Lung (tissue), 11 donors: ENCODE measurements at regions not wholly inside any gene's neighbourhood (a gene's known extent, or its start where the extent isn't known, plus 50 kb on each side); places are given as distances from the start of the nearest gene placed in this dataset.

Experiments
- ATAC-seq: fragments of 200-7000 bp; cut with Tn5 transposase; one replicate; pipeline ENCODE4 v1.9.1; 2020; ENCODE audit warnings: moderate number of reproducible peaks; ENCODE audit not compliant: insufficient read depth, low FRiP score
- DNase-seq, 3 donors: peaks; one replicate each; pipeline ENCODE4 v3.0.0-alpha.2; 2013 to 2017
- H3K27ac ChIP-seq, 2 donors: one replicate each; pipeline ENCODE4 v1.5.1; 2013; ENCODE audit warnings: mild to moderate bottlenecking in 2 of 2, moderate library complexity in 2 of 2, control low read depth in 1 of 2, inconsistent platforms in 1 of 2, low read depth in 1 of 2, low read length in 1 of 2
- H3K27me3 ChIP-seq, 3 donors: one replicate each; pipeline ENCODE4 v1.5.1; 2013; ENCODE audit warnings: low read length in 2 of 3; ENCODE audit not compliant: control insufficient read depth in 3 of 3, insufficient read depth in 3 of 3
- H3K36me3 ChIP-seq, 4 donors: one replicate each; pipeline ENCODE4 v1.5.1; 2013; ENCODE audit warnings: low read length in 4 of 4, mild to moderate bottlenecking in 1 of 4, moderate library complexity in 1 of 4; ENCODE audit not compliant: control insufficient read depth in 4 of 4, insufficient read depth in 4 of 4
- H3K4me1 ChIP-seq, 5 donors: one replicate each; pipeline ENCODE4 v1.5.1; 2013; ENCODE audit warnings: low read length in 5 of 5, mild to moderate bottlenecking in 2 of 5, moderate library complexity in 1 of 5; ENCODE audit not compliant: control insufficient read depth in 5 of 5, insufficient read depth in 5 of 5
- H3K4me3 ChIP-seq: one replicate; pipeline ENCODE4 v1.5.1; 2013; ENCODE audit warnings: mild to moderate bottlenecking, control low read depth, moderate library complexity
- H3K9ac ChIP-seq, 2 donors: one replicate each; pipeline ENCODE4 v1.5.1; 2013; ENCODE audit warnings: low read length in 2 of 2, control low read depth in 1 of 2; ENCODE audit not compliant: insufficient read depth in 1 of 2
- H3K9me3 ChIP-seq, 4 donors: one replicate each; pipeline ENCODE4 v1.5.1; 2013; ENCODE audit warnings: low read length in 3 of 4, mild to moderate bottlenecking in 1 of 4, moderate library complexity in 1 of 4; ENCODE audit not compliant: control insufficient read depth in 4 of 4, insufficient read depth in 3 of 4
- WGBS, 2 donors: extraction: QIAGEN DNeasy Blood & Tissue Kit; methylation state at CpG; one replicate each; pipeline ENCODE4 v1.1.7; 2013; 5-methylcytosine and 5-hydroxymethylcytosine counted together
- TF ChIP-seq, protein P1 (sequence below): IDR thresholded peaks from 2 replicates; pipeline ENCODE4 v1.5.1; 2012; ENCODE audit warnings: mild to moderate bottlenecking; ENCODE audit errors: control extremely low read depth, extremely low read depth
- donor health status: control.
- donor health status: control.
- donor health status: Bipolar disorder and iron deficiency.
- donor health status: healthy.
- donor health status: DM: yes; HTN: yes; CAD: no.

DNA sequence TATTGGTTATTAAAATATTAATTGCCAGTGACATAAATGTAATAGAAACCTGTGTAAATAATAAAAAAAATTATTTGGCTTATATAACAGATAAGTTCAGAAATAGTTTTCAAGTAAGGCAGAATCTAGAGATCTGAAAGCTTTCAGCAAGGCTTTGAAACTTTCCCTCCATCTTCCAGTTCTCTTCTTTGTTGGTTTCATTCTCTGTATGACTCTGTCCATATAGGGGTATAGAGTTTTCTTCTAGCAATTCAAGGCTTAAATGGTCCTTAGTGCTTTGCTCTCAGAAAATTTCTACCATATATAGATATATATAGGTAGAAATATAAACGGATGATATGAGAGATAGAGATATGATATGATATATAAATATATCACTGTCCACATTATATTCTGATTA is 160.5 kb upstream of the GABRA2 start:
- no peak overlapping the region for H3K4me3 ChIP-seq
- WGBS, 2 donors: 61 to 74% methylated on average over 1 of the region's 1 CpG
- no peaks in the 10 kb centered on the region for H3K27me3 ChIP-seq
- DNase-seq (no peak), ATAC-seq (no peak)
- no peaks in the 10 kb centered on the region for H3K9me3 ChIP-seq
- no peak overlapping the region for H3K9ac ChIP-seq
- no peaks in the 10 kb centered on the region for H3K4me1 ChIP-seq
- H3K36me3 ChIP-seq: no peaks in the 10 kb centered on the region
- H3K27ac ChIP-seq: no peak overlapping the region
- TF ChIP-seq, protein P1, sequence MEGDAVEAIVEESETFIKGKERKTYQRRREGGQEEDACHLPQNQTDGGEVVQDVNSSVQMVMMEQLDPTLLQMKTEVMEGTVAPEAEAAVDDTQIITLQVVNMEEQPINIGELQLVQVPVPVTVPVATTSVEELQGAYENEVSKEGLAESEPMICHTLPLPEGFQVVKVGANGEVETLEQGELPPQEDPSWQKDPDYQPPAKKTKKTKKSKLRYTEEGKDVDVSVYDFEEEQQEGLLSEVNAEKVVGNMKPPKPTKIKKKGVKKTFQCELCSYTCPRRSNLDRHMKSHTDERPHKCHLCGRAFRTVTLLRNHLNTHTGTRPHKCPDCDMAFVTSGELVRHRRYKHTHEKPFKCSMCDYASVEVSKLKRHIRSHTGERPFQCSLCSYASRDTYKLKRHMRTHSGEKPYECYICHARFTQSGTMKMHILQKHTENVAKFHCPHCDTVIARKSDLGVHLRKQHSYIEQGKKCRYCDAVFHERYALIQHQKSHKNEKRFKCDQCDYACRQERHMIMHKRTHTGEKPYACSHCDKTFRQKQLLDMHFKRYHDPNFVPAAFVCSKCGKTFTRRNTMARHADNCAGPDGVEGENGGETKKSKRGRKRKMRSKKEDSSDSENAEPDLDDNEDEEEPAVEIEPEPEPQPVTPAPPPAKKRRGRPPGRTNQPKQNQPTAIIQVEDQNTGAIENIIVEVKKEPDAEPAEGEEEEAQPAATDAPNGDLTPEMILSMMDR: no peak

DNA sequence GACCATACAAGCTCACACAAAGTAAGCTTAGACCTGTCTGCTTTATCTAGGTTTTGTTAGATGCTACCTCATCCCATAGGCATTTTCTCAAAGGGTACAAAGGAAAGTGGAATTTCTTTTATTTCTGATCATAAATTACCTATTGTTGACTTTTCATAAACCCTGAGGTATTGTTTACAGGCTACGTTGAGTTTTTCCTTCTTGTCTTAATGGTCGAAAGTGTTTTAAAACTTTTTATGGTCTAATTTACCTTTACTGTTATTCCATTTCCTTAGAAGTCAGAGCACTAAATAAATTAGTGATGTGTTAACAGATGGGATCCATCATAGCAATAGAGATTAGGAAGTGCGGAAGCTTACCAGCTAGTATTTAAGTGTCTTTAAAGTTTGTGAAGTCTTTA is 159.2 kb upstream of the GABRA2 start:
- ATAC-seq (no peak), DNase-seq (no peak)
- Histone ChIP-seq H3K4me3 (no peak overlapping the region), H3K9me3 (no peaks in the 10 kb centered on the region), H3K4me1 (no peaks in the 10 kb centered on the region), H3K27ac (no peak overlapping the region), H3K36me3 (no peaks in the 10 kb centered on the region), H3K27me3 (no peaks in the 10 kb centered on the region), H3K9ac (no peak overlapping the region)
- TF ChIP-seq, protein P1: no peak
- WGBS, 2 donors: 37 to 44% methylated on average over 3 of the region's 3 CpGs

DNA sequence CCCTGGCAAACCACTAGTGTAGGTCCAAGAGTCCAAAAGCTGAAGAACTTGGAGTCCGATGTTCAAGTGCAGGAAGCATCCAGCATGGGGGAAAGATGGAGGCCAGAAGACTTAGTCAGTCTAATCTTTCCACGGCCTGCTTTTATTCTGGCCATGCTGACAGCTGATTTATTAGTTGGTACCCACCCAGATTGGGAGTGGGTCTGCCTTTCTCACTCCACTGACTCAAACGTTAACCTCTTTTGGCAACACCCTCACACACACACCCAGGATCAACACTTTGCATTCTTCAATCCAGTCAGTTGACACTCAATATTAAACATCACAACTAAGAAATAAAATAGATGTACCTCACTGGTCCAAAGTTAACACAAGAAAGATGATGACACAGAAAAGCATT is 134.8 kb upstream of the GABRA2 start:
- H3K9me3 ChIP-seq: peaks cover 0 to 11% (median 4%) of the 10 kb centered on the region in 4 donors
- H3K9ac ChIP-seq: no peak overlapping the region
- H3K4me3 ChIP-seq: no peak overlapping the region
- H3K36me3 ChIP-seq: no peaks in the 10 kb centered on the region
- ATAC-seq (no peak), DNase-seq (no peak)
- 76 to 81% methylated on average over 3 of the region's 3 CpGs for WGBS, 2 donors
- H3K4me1 ChIP-seq: no peaks in the 10 kb centered on the region
- no peak overlapping the region for H3K27ac ChIP-seq
- TF ChIP-seq, protein P1: no peak
- no peaks in the 10 kb centered on the region for H3K27me3 ChIP-seq

DNA sequence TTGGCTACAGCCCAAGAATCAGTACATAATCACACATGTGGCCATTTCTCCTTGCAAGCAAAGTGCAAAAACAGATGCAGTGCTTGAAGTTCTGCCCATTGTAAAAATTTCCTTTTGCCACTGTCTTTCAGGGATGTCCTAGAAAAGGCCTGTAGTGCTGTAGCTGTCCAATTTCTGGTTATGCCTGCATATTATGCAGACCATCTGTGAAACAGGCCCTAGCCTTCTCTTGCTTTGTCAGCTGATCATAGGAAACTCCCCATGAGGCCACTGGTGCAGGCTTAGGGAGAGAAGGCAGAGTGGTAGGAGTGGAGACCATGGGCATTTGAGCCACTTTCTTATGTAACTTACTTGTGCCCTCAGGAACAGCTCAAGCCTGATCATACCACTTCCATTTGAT is 130.4 kb upstream of the GABRA2 start:
- H3K9ac ChIP-seq: no peak overlapping the region
- DNase-seq: no peak
- TF ChIP-seq, protein P1: no peak

More for the DNA sequence above, 130.4 kb upstream of the GABRA2 start:
- peaks cover 0 to 11% (median 4%) of the 10 kb centered on the region in 4 donors for H3K9me3 ChIP-seq
- H3K4me1 ChIP-seq: no peaks in the 10 kb centered on the region
- H3K4me3 ChIP-seq: no peak overlapping the region
- no peaks in the 10 kb centered on the region for H3K27me3 ChIP-seq
- H3K36me3 ChIP-seq: no peaks in the 10 kb centered on the region
- no peak for ATAC-seq
- H3K27ac ChIP-seq: no peak overlapping the region
